ENCODE measurements at regions not wholly inside any gene's neighbourhood (a gene's known extent, or its start where the extent isn't known, plus 50 kb on each side); places are given as distances from the start of the nearest gene placed in this dataset.

- intact Hi-C loops (cut with micrococcal nuclease; ENCODE audit: unreplicated experiment) (no loop called here), in situ Hi-C loops (cut with HindIII; ENCODE audit: low pct_unique_long_range_greater_than_20kb, low sequenced_read_pairs) (no loop called here)
- CTCF ChIA-PET: no interaction called here
- DNase-seq (ENCODE audit: low read depth, low spot score) (no peak), ATAC-seq (no peak)
- Histone ChIP-seq H3K4me1 (ENCODE audit: control insufficient read depth, insufficient read depth, low read length) (no peaks in the 10 kb centered on the region), H3K9me3 (ENCODE audit: control insufficient read depth, insufficient read depth, low read depth, low read length) (no peaks in the 10 kb centered on the region), H3K27ac (ENCODE audit: low read length) (no peak overlapping the region), H3K27me3 (ENCODE audit: control insufficient read depth, insufficient read depth, low read length) (no peaks in the 10 kb centered on the region), H3K36me3 (ENCODE audit: control insufficient read depth, insufficient read depth, low read length) (no peaks in the 10 kb centered on the region), H3K4me3 (ENCODE audit: low read depth in 2 of 2, low read length in 2 of 2) (no peak overlapping the region)
- POLR2A ChIA-PET: no interaction called here
- TF ChIP-seq REST (IDR thresholded peaks at IDR 0.05; ENCODE audit: insufficient read depth in 1 of 2, low read depth in 2 of 2, low read length in 1 of 2): no peak
- no peak for TF ChIP-seq SIN3A (IDR thresholded peaks at IDR 0.05; ENCODE audit: borderline replicate concordance, insufficient read depth, low read depth, low read length)
- TF ChIP-seq TCF7L2 (IDR thresholded peaks at IDR 0.05; ENCODE audit: low read depth, low read length): no peak
- TF ChIP-seq CTCF (IDR thresholded peaks at IDR 0.05): no peak
- no peak for TF ChIP-seq POLR2AphosphoS5 (IDR thresholded peaks at IDR 0.05; ENCODE audit: low read depth, low read length)
- no TSS peak for BruUV-seq (replicated peaks)
Observed at GRCh38 chr1:87650306-87650705, 321.6 kb downstream of the LMO4 start.

- Histone ChIP-seq H3K4me1 (ENCODE audit: control insufficient read depth, insufficient read depth, low read length) (no peaks in the 10 kb centered on the region), H3K27ac (ENCODE audit: low read length) (no peak overlapping the region), H3K4me3 (ENCODE audit: low read depth in 2 of 2, low read length in 2 of 2) (no peak overlapping the region), H3K36me3 (ENCODE audit: control insufficient read depth, insufficient read depth, low read length) (no peaks in the 10 kb centered on the region), H3K27me3 (ENCODE audit: control insufficient read depth, insufficient read depth, low read length) (no peaks in the 10 kb centered on the region), H3K9me3 (ENCODE audit: control insufficient read depth, insufficient read depth, low read depth, low read length) (no peaks in the 10 kb centered on the region)
- intact Hi-C loops (cut with micrococcal nuclease; ENCODE audit: unreplicated experiment): no loop called here
- no TSS peak for BruUV-seq (replicated peaks)
- TF ChIP-seq REST (IDR thresholded peaks at IDR 0.05; ENCODE audit: insufficient read depth in 1 of 2, low read depth in 2 of 2, low read length in 1 of 2): no peak
- no peak for TF ChIP-seq TCF7L2 (IDR thresholded peaks at IDR 0.05; ENCODE audit: low read depth, low read length)
- no peak for TF ChIP-seq CTCF (IDR thresholded peaks at IDR 0.05)
- ChIA-PET CTCF (no interaction called here), POLR2A (no interaction called here)
- ATAC-seq (no peak), DNase-seq (ENCODE audit: low read depth, low spot score) (no peak)
- in situ Hi-C loops (cut with HindIII; ENCODE audit: low pct_unique_long_range_greater_than_20kb, low sequenced_read_pairs): no loop called here
Observed at GRCh38 chr1:87652176-87652575, 323.5 kb downstream of the LMO4 start.

Data from Panc1 (cell line).